SK-N-SH treated with all-trans-retinoic acid at 6 μM for 48 hours (cell line): ENCODE measurements at regions not wholly inside any gene's neighbourhood (a gene's known extent, or its start where the extent isn't known, plus 50 kb on each side); places are given as distances from the start of the nearest gene placed in this dataset.

Experiments used
- CREB5 ChIP-seq: fragments of 250-450 bp; sonication (Bioruptor Pico); IDR thresholded peaks from 2 replicates; pipeline ENCODE4 v1.5.1; 2020; ENCODE audit warnings: low read depth, mild to moderate bottlenecking, moderate library complexity
- CSDC2 ChIP-seq: fragments of 250-450 bp; sonication (Bioruptor Pico); IDR thresholded peaks from 2 replicates; pipeline ENCODE4 v1.5.0; 2020; ENCODE audit warnings: mild to moderate bottlenecking, moderate library complexity
- CSRNP3 ChIP-seq: fragments of 250-450 bp; sonication (Bioruptor Pico); IDR thresholded peaks from 2 replicates; pipeline ENCODE4 v1.5.1; 2021; ENCODE audit warnings: mild to moderate bottlenecking, moderate library complexity
- ESRRG ChIP-seq: fragments of 250-450 bp; sonication (Bioruptor Pico); IDR thresholded peaks from 2 replicates; pipeline ENCODE4 v1.6.1; 2021; ENCODE audit warnings: mild to moderate bottlenecking
- ISL1 ChIP-seq: fragments of 250-450 bp; sonication (Bioruptor Pico); IDR thresholded peaks from 2 replicates; pipeline ENCODE4 v2.1.2; 2022; ENCODE audit warnings: mild to moderate bottlenecking, moderate library complexity
- PPARA ChIP-seq: fragments of 250-450 bp; sonication (Bioruptor Pico); IDR thresholded peaks from 2 replicates; pipeline ENCODE4 v1.5.0; 2020; ENCODE audit warnings: mild to moderate bottlenecking, borderline replicate concordance
- RARB ChIP-seq: fragments of 250-450 bp; sonication (Bioruptor Pico); IDR thresholded peaks from 2 replicates; pipeline ENCODE4 v1.8.0; 2021; ENCODE audit warnings: mild to moderate bottlenecking, moderate library complexity
- TOX ChIP-seq: fragments of 250-450 bp; sonication (Bioruptor Pico); IDR thresholded peaks from 2 replicates; pipeline ENCODE4 v1.8.0; 2021; ENCODE audit warnings: mild to moderate bottlenecking, moderate library complexity, borderline replicate concordance
- ZFP3 ChIP-seq: fragments of 250-450 bp; sonication (Bioruptor Pico); IDR thresholded peaks from 2 replicates; pipeline ENCODE4 v1.5.0; 2020; ENCODE audit warnings: mild to moderate bottlenecking, moderate library complexity
- ZNF565 ChIP-seq: fragments of 450-650 bp; formaldehyde crosslinking; conservative IDR thresholded peaks from 2 replicates; pipeline ENCODE4 v1.5.0; 2020; ENCODE audit warnings: low read depth, mild to moderate bottlenecking, moderate library complexity
- TF ChIP-seq, protein P1 (sequence below): fragments of 250-450 bp; sonication (Bioruptor Pico); IDR thresholded peaks from 2 replicates; pipeline ENCODE4 v1.5.0; 2020; ENCODE audit warnings: mild to moderate bottlenecking, moderate library complexity
- TF ChIP-seq, protein P2 (sequence below): fragments of 250-450 bp; sonication (Bioruptor Pico); IDR thresholded peaks from 2 replicates; pipeline ENCODE4 v1.8.0; 2020; ENCODE audit warnings: mild to moderate bottlenecking, moderate library complexity, borderline replicate concordance

DNA sequence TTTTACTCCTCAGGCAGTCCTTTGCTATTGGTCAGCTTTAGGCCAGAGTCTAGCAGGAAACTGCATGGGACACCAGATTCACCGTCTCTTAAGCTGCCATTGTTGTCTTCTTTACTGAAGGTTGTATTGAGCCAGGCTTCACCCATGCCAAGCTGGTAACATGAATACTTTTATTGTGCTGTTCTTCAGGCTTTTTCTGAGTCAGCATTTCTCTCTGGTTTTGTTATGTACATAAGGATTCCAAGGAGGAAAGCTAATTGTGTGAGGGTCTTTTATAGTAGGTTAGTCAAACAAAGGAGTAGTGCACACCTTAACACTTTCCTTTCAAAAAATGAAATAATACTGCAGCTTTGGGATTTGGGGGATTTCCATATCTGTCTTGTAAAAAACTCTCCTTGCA is 252.8 kb downstream of the JRKL start:
- TF ChIP-seq CREB5 = no peak
- no peak for TF ChIP-seq ZFP3 (CRISPR knock-in tag)
- TF ChIP-seq TOX (CRISPR knock-in tag) = no peak
- no peak for TF ChIP-seq PPARA (CRISPR knock-in tag)
- no peak for TF ChIP-seq CSDC2 (CRISPR knock-in tag)
- no peak for TF ChIP-seq ZNF565
- no peak for TF ChIP-seq ISL1 (CRISPR knock-in tag)
- TF ChIP-seq, protein P1, sequence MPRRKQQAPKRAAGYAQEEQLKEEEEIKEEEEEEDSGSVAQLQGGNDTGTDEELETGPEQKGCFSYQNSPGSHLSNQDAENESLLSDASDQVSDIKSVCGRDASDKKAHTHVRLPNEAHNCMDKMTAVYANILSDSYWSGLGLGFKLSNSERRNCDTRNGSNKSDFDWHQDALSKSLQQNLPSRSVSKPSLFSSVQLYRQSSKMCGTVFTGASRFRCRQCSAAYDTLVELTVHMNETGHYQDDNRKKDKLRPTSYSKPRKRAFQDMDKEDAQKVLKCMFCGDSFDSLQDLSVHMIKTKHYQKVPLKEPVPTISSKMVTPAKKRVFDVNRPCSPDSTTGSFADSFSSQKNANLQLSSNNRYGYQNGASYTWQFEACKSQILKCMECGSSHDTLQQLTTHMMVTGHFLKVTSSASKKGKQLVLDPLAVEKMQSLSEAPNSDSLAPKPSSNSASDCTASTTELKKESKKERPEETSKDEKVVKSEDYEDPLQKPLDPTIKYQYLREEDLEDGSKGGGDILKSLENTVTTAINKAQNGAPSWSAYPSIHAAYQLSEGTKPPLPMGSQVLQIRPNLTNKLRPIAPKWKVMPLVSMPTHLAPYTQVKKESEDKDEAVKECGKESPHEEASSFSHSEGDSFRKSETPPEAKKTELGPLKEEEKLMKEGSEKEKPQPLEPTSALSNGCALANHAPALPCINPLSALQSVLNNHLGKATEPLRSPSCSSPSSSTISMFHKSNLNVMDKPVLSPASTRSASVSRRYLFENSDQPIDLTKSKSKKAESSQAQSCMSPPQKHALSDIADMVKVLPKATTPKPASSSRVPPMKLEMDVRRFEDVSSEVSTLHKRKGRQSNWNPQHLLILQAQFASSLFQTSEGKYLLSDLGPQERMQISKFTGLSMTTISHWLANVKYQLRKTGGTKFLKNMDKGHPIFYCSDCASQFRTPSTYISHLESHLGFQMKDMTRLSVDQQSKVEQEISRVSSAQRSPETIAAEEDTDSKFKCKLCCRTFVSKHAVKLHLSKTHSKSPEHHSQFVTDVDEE (CRISPR knock-in tag) = no peak
- no peak for TF ChIP-seq ESRRG (CRISPR knock-in tag)
- TF ChIP-seq, protein P2, sequence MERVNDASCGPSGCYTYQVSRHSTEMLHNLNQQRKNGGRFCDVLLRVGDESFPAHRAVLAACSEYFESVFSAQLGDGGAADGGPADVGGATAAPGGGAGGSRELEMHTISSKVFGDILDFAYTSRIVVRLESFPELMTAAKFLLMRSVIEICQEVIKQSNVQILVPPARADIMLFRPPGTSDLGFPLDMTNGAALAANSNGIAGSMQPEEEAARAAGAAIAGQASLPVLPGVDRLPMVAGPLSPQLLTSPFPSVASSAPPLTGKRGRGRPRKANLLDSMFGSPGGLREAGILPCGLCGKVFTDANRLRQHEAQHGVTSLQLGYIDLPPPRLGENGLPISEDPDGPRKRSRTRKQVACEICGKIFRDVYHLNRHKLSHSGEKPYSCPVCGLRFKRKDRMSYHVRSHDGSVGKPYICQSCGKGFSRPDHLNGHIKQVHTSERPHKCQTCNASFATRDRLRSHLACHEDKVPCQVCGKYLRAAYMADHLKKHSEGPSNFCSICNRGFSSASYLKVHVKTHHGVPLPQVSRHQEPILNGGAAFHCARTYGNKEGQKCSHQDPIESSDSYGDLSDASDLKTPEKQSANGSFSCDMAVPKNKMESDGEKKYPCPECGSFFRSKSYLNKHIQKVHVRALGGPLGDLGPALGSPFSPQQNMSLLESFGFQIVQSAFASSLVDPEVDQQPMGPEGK (CRISPR knock-in tag) = no peak
- no peak for TF ChIP-seq RARB (CRISPR knock-in tag)
- TF ChIP-seq CSRNP3 = no peak
